MCF 10A (cell line): ENCODE measurements at regions not wholly inside any gene's neighbourhood (a gene's known extent, or its start where the extent isn't known, plus 50 kb on each side); places are given as distances from the start of the nearest gene placed in this dataset.

Experiments
- BruUV-seq: library from RNA; stranded (reverse); fragments of 400-500 nt; replicated peaks from 2 replicates; lab custom pipeline; 2021; lab: Mats Ljungman, UMichigan
- CTCF ChIA-PET: fragments of 300-600 bp; sonication (Branson Sonifier 250); formaldehyde crosslinking; extraction: SDS; loops from one replicate; lab custom pipeline; 2021; ENCODE audit warnings: antibody characterized with exemption, inconsistent platforms; lab: Yijun Ruan, JAX
- POLR2A ChIA-PET: fragments of 300-600, 350-650 bp; sonication (Branson Sonifier 250); formaldehyde crosslinking; extraction: SDS; loops from one replicate; lab custom pipeline; 2020; ENCODE audit warnings: antibody characterized with exemption, inconsistent platforms; lab: Yijun Ruan, JAX
- DNase-seq: peaks from one replicate; pipeline ENCODE4 v3.0.0-alpha.2; 2018; ENCODE audit not compliant: unreplicated experiment
- H3K27ac Mint-ChIP-seq: one replicate; pipeline ENCODE4 v1.8.0; 2022; ENCODE audit warnings: mild to moderate bottlenecking, low read depth, mixed read lengths; ENCODE audit not compliant: unreplicated experiment
- H3K27me3 Mint-ChIP-seq: one replicate; pipeline ENCODE4 v1.8.0; 2022; ENCODE audit warnings: mixed read lengths; ENCODE audit not compliant: insufficient read depth, unreplicated experiment
- H3K36me3 Mint-ChIP-seq: one replicate; pipeline ENCODE4 v1.8.0; 2022; ENCODE audit warnings: mild to moderate bottlenecking, moderate library complexity, mixed read lengths; ENCODE audit not compliant: insufficient read depth, unreplicated experiment
- H3K4me1 Mint-ChIP-seq: one replicate; pipeline ENCODE4 v1.8.0; 2022; ENCODE audit warnings: mixed read lengths; ENCODE audit not compliant: insufficient read depth, unreplicated experiment
- H3K4me3 Mint-ChIP-seq: one replicate; pipeline ENCODE4 v1.8.0; 2022; ENCODE audit warnings: mild to moderate bottlenecking, moderate library complexity, mixed read lengths; ENCODE audit not compliant: unreplicated experiment
- H3K9me3 Mint-ChIP-seq: one replicate; pipeline ENCODE4 v1.8.0; 2022; ENCODE audit warnings: mixed read lengths; ENCODE audit not compliant: unreplicated experiment
- intact Hi-C: fragments of 100-400 bp; cut with micrococcal nuclease; formaldehyde crosslinking; loops from 2 replicates; pipeline ENCODE4 v1.14.1; 2022
- TF ChIP-seq, protein P1 (sequence below): fragments of 200-600 bp; IDR thresholded peaks from one replicate; pipeline ENCODE4 v1.8.0; 2022; ENCODE audit warnings: antibody characterized with exemption, mild to moderate bottlenecking; ENCODE audit not compliant: unreplicated experiment

GRCh38 chr18:4510711-4511110 is 55.6 kb upstream of the DLGAP1 start:
- POLR2A ChIA-PET: interaction anchor here (0.6 kb wide), 1 partner anchor 667 kb away, joined by 3 read pairs; no protein-coding TSS in a partner anchor
- Mint-ChIP-seq H3K9me3 (peaks cover 7% of the 10 kb centered on the region), H3K36me3 (peaks cover 4% of the 10 kb centered on the region), H3K4me1 (no peaks in the 10 kb centered on the region), H3K4me3 (no peak overlapping the region), H3K27me3 (no peaks in the 10 kb centered on the region), H3K27ac (no peak overlapping the region)
- DNase-seq: no peak
- TF ChIP-seq, protein P1, sequence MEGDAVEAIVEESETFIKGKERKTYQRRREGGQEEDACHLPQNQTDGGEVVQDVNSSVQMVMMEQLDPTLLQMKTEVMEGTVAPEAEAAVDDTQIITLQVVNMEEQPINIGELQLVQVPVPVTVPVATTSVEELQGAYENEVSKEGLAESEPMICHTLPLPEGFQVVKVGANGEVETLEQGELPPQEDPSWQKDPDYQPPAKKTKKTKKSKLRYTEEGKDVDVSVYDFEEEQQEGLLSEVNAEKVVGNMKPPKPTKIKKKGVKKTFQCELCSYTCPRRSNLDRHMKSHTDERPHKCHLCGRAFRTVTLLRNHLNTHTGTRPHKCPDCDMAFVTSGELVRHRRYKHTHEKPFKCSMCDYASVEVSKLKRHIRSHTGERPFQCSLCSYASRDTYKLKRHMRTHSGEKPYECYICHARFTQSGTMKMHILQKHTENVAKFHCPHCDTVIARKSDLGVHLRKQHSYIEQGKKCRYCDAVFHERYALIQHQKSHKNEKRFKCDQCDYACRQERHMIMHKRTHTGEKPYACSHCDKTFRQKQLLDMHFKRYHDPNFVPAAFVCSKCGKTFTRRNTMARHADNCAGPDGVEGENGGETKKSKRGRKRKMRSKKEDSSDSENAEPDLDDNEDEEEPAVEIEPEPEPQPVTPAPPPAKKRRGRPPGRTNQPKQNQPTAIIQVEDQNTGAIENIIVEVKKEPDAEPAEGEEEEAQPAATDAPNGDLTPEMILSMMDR: no peak
- CTCF ChIA-PET: no interaction called here
- no TSS peak for BruUV-seq
- intact Hi-C loops: no loop called here

- H3K4me1 Mint-ChIP-seq: no peaks in the 10 kb centered on the region
- H3K27me3 Mint-ChIP-seq: no peaks in the 10 kb centered on the region
- no peak for DNase-seq
- BruUV-seq: no TSS peak
- peaks cover 4% of the 10 kb centered on the region for H3K36me3 Mint-ChIP-seq
- H3K4me3 Mint-ChIP-seq: no peak overlapping the region
- H3K9me3 Mint-ChIP-seq: peaks cover 2% of the 10 kb centered on the region
- no peak overlapping the region for H3K27ac Mint-ChIP-seq
- ChIA-PET CTCF (no interaction called here), POLR2A (interaction anchor here (0.6 kb wide), 1 partner anchor 667 kb away, joined by 3 read pairs; no protein-coding TSS in a partner anchor)
- TF ChIP-seq, protein P1: no peak
- intact Hi-C loops: no loop called here
Measured at GRCh38 chr18:4510160-4510559, 55.1 kb upstream of the DLGAP1 start.
